Ectodermal cell (in vitro differentiated cells): ENCODE measurements at regions not wholly inside any gene's neighbourhood (a gene's known extent, or its start where the extent isn't known, plus 50 kb on each side); places are given as distances from the start of the nearest gene placed in this dataset.

ENCODE experiments used
- H3K27ac ChIP-seq: 2 replicates; pipeline ENCODE4 v1.7.0; 2013; ENCODE audit warnings: mild to moderate bottlenecking, low read depth, low read length; ENCODE audit not compliant: insufficient read depth, poor library complexity, severe bottlenecking
- H3K27me3 ChIP-seq: 2 replicates; pipeline ENCODE4 v1.7.0; 2013; ENCODE audit warnings: mild to moderate bottlenecking, low read length; ENCODE audit not compliant: insufficient read depth, control insufficient read depth, poor library complexity, severe bottlenecking
- H3K36me3 ChIP-seq: one replicate; pipeline ENCODE4 v1.7.0; 2013; ENCODE audit warnings: low read length; ENCODE audit not compliant: control insufficient read depth, insufficient read depth
- H3K4me1 ChIP-seq: one replicate; pipeline ENCODE4 v1.7.0; 2013; ENCODE audit warnings: low read length; ENCODE audit not compliant: control insufficient read depth, insufficient read depth
- H3K4me3 ChIP-seq: 2 replicates; pipeline ENCODE4 v1.7.0; 2013; ENCODE audit warnings: low read depth, low read length, control low read depth; ENCODE audit not compliant: insufficient read depth
- H3K9me3 ChIP-seq: 2 replicates; pipeline ENCODE4 v1.7.0; 2013; ENCODE audit warnings: mild to moderate bottlenecking, low read length, moderate library complexity; ENCODE audit not compliant: control insufficient read depth
- WGBS, 2 experiments: methylation state at CpG; one replicate each; pipeline ENCODE4 v1.1.7; 2013; ENCODE audit warnings: missing lambda C conversion rate in 2 of 2; 5-methylcytosine and 5-hydroxymethylcytosine counted together

DNA sequence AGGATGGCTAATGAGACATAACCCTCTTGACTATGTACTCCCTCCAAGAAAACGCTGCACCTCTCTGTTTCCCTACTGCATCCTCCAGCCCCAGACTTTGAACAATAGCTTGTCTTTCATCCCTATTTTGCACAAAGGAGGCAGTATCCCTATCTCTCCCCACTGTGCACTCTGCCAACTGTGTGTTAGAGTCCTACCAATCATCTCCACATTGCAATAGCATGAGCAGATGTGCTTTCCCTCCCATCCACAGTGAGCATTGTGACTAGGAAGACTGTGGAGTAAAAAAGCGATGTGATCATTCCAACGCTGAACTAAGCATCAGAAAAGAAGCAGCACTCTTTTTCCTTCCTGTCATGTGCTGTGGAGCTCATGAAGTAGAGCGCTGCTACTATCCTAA, 206.3 kb upstream of the GULP1 start:
- Histone ChIP-seq H3K4me1 (no peaks in the 10 kb centered on the region), H3K36me3 (no peaks in the 10 kb centered on the region)
- WGBS, 2 experiments, result 71 to 90% methylated on average over 3 to 4 of the region's 4 CpGs

GRCh38 chr2:188089901-188090300, 201.8 kb upstream of the GULP1 start:
- no peaks in the 10 kb centered on the region for H3K4me1 ChIP-seq
- H3K27me3 ChIP-seq, result no peaks in the 10 kb centered on the region
- no peaks in the 10 kb centered on the region for H3K36me3 ChIP-seq
- 93 to 97% methylated on average over 1 to 2 of the region's 2 CpGs for WGBS, 2 experiments
- no peak overlapping the region for H3K27ac ChIP-seq
- H3K4me3 ChIP-seq, result no peak overlapping the region
- no peaks in the 10 kb centered on the region for H3K9me3 ChIP-seq

More for the DNA sequence above, 206.3 kb upstream of the GULP1 start:
- no peak overlapping the region for H3K27ac ChIP-seq
- H3K9me3 ChIP-seq, result no peaks in the 10 kb centered on the region
- no peak overlapping the region for H3K4me3 ChIP-seq
- no peaks in the 10 kb centered on the region for H3K27me3 ChIP-seq

- no peaks in the 10 kb centered on the region for H3K27me3 ChIP-seq
- H3K9me3 ChIP-seq, result no peaks in the 10 kb centered on the region
- no peak overlapping the region for H3K27ac ChIP-seq
- no peak overlapping the region for H3K4me3 ChIP-seq
- H3K36me3 ChIP-seq, result no peaks in the 10 kb centered on the region
- no peaks in the 10 kb centered on the region for H3K4me1 ChIP-seq
Observed at GRCh38 chr2:188091220-188091619, 200.5 kb upstream of the GULP1 start.

GRCh38 chr2:188092734-188093133, 198.9 kb upstream of the GULP1 start:
- H3K27me3 ChIP-seq, result no peaks in the 10 kb centered on the region
- no peak overlapping the region for H3K4me3 ChIP-seq
- no peaks in the 10 kb centered on the region for H3K9me3 ChIP-seq
- H3K4me1 ChIP-seq, result no peaks in the 10 kb centered on the region
- no peaks in the 10 kb centered on the region for H3K36me3 ChIP-seq
- no peak overlapping the region for H3K27ac ChIP-seq
- 90 to 94% methylated on average over 2 of the region's 2 CpGs for WGBS, 2 experiments

GRCh38 chr2:188096910-188097309, 194.8 kb upstream of the GULP1 start:
- Histone ChIP-seq H3K27me3 (no peaks in the 10 kb centered on the region), H3K27ac (no peak overlapping the region), H3K4me1 (no peaks in the 10 kb centered on the region), H3K4me3 (no peak overlapping the region), H3K36me3 (no peaks in the 10 kb centered on the region), H3K9me3 (no peaks in the 10 kb centered on the region)
- 95 to 97% methylated on average over 3 of the region's 3 CpGs for WGBS, 2 experiments

GRCh38 chr2:188102881-188103280, 188.8 kb upstream of the GULP1 start:
- H3K27ac ChIP-seq, result no peak overlapping the region
- no peaks in the 10 kb centered on the region for H3K9me3 ChIP-seq
- H3K4me1 ChIP-seq, result no peaks in the 10 kb centered on the region
- no peak overlapping the region for H3K4me3 ChIP-seq
- H3K27me3 ChIP-seq, result no peaks in the 10 kb centered on the region
- 79% methylated on average over 6 of the region's 6 CpGs for WGBS, 2 experiments
- no peaks in the 10 kb centered on the region for H3K36me3 ChIP-seq

- 83 to 92% methylated on average over 1 of the region's 1 CpG for WGBS, 2 experiments
Observed at GRCh38 chr2:188114014-188114413, 177.7 kb upstream of the GULP1 start.

GRCh38 chr2:188117706-188118105, 174.0 kb upstream of the GULP1 start:
- Histone ChIP-seq H3K4me3 (no peak overlapping the region), H3K9me3 (no peaks in the 10 kb centered on the region), H3K27ac (no peak overlapping the region), H3K36me3 (no peaks in the 10 kb centered on the region), H3K4me1 (no peaks in the 10 kb centered on the region), H3K27me3 (no peaks in the 10 kb centered on the region)
- WGBS, 2 experiments, result 75 to 85% methylated on average over 2 of the region's 2 CpGs

More at GRCh38 chr2:188114014-188114413, 177.7 kb upstream of the GULP1 start:
- no peaks in the 10 kb centered on the region for H3K27me3 ChIP-seq
- H3K4me3 ChIP-seq, result no peak overlapping the region
- no peaks in the 10 kb centered on the region for H3K36me3 ChIP-seq
- H3K27ac ChIP-seq, result no peak overlapping the region
- no peaks in the 10 kb centered on the region for H3K4me1 ChIP-seq
- no peaks in the 10 kb centered on the region for H3K9me3 ChIP-seq

DNA sequence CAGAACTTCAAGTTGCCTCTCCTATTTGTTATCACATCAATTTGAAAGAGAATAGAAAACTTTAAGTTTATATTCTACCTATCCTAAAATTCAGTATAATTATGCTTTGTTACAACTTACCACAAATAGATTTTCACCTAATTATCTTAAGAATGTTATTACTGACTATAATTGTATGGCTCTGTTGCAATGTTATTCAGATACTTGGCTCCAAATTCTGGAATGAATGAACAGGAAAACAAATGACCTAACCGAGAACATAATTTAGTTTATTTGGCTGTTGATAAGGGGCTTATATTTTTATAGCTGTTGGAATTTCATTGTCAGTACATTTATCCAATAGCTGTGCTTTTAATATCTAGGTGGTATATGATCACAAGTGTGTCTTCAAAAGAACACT, 173.2 kb upstream of the GULP1 start:
- no peak overlapping the region for H3K27ac ChIP-seq
- no peaks in the 10 kb centered on the region for H3K9me3 ChIP-seq
- WGBS, 2 experiments, result 0% methylated on average over 1 of the region's 1 CpG
- H3K27me3 ChIP-seq, result no peaks in the 10 kb centered on the region
- no peaks in the 10 kb centered on the region for H3K36me3 ChIP-seq
- H3K4me3 ChIP-seq, result no peak overlapping the region
- H3K4me1 ChIP-seq, result no peaks in the 10 kb centered on the region

- H3K36me3 ChIP-seq, result no peaks in the 10 kb centered on the region
- H3K4me1 ChIP-seq, result no peaks in the 10 kb centered on the region
- no peak overlapping the region for H3K27ac ChIP-seq
- H3K27me3 ChIP-seq, result no peaks in the 10 kb centered on the region
- no peak overlapping the region for H3K4me3 ChIP-seq
- 95 to 96% methylated on average over 4 of the region's 5 CpGs for WGBS, 2 experiments
- H3K9me3 ChIP-seq, result no peaks in the 10 kb centered on the region
Observed at GRCh38 chr2:188119112-188119838, 172.4 kb upstream of the GULP1 start.

GRCh38 chr2:188122985-188123384, 168.7 kb upstream of the GULP1 start:
- Histone ChIP-seq H3K27ac (no peak overlapping the region), H3K9me3 (no peaks in the 10 kb centered on the region), H3K27me3 (no peaks in the 10 kb centered on the region), H3K4me3 (no peak overlapping the region), H3K36me3 (no peaks in the 10 kb centered on the region), H3K4me1 (no peaks in the 10 kb centered on the region)
